ENCODE measurements at regions not wholly inside any gene's neighbourhood (a gene's known extent, or its start where the extent isn't known, plus 50 kb on each side); places are given as distances from the start of the nearest gene placed in this dataset.

DNA sequence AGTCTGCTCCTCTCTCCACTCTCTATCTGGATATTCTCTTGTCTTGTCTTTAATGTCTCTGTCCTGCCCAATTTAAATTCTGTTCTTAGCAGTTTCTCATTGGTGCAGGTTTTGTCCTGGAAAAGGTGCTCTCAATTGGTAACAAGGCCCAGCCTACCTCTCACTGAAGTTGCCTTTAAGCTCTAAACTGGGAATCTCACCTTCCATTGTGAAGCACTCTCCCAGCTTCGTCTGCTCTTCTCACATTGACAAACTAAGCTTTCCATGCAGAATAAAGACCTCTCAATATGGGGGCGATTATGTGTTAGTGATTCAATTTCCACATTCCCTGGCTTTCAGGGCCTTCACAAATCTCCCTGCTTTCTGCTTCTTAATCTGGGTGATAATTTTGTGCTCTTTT is 1712.2 kb downstream of the GRIK2 start:
- TF ChIP-seq, protein P1, sequence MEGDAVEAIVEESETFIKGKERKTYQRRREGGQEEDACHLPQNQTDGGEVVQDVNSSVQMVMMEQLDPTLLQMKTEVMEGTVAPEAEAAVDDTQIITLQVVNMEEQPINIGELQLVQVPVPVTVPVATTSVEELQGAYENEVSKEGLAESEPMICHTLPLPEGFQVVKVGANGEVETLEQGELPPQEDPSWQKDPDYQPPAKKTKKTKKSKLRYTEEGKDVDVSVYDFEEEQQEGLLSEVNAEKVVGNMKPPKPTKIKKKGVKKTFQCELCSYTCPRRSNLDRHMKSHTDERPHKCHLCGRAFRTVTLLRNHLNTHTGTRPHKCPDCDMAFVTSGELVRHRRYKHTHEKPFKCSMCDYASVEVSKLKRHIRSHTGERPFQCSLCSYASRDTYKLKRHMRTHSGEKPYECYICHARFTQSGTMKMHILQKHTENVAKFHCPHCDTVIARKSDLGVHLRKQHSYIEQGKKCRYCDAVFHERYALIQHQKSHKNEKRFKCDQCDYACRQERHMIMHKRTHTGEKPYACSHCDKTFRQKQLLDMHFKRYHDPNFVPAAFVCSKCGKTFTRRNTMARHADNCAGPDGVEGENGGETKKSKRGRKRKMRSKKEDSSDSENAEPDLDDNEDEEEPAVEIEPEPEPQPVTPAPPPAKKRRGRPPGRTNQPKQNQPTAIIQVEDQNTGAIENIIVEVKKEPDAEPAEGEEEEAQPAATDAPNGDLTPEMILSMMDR (IDR thresholded peaks at IDR 0.05), result no peak
- no peak for TF ChIP-seq POLR2A (IDR thresholded peaks at IDR 0.05)
- TF ChIP-seq POLR2AphosphoS5 (IDR thresholded peaks at IDR 0.05), result no peak
- TF ChIP-seq EP300 (IDR thresholded peaks at IDR 0.05), result no peak
